K562 (cell line): ENCODE measurements at regions not wholly inside any gene's neighbourhood (a gene's known extent, or its start where the extent isn't known, plus 50 kb on each side); places are given as distances from the start of the nearest gene placed in this dataset.

ENCODE experiments used
- ATAC-seq: fragments of 200-7000 bp; cut with Tn5 transposase; 3 replicates; pipeline ENCODE4 v1.9.1; 2020; ENCODE audit warnings: moderate library complexity
- BruUV-seq: library from RNA; stranded (reverse); fragments of 400-500 nt; replicated peaks from 2 replicates; lab custom pipeline; 2021; lab: Mats Ljungman, UMichigan
- CTCF ChIA-PET: fragments of 300-600 bp; formaldehyde crosslinking; extraction: SDS; loops from one replicate; lab custom pipeline; 2021; ENCODE audit warnings: low intra/inter-chr PET ratio; lab: Yijun Ruan, JAX
- POLR2A ChIA-PET: fragments of 300-600, 350-650 bp; sonication (Branson Sonifier 250); formaldehyde crosslinking; extraction: SDS; loops from one replicate; lab custom pipeline; 2021; ENCODE audit warnings: antibody characterized with exemption, inconsistent platforms; lab: Yijun Ruan, JAX
- DNase-seq, 4 experiments: peaks; one replicate each; pipeline versions ENCODE4 v3.0.0 to v3.0.0-alpha.2; 2011 to 2018; ENCODE audit warnings: low spot score in 3 of 4, mixed read lengths in 3 of 4; ENCODE audit errors: extremely low read depth in 1 of 4
- FAIRE-seq: peaks from 2 replicates; lab custom pipeline; 2011; peaks lifted over from hg19 to GRCh38; lab: Jason Lieb, UNC
- H2AFZ ChIP-seq: 2 replicates; pipeline ENCODE4 v1.6.0; 2011; ENCODE audit warnings: low read depth, low read length, control low read depth, inconsistent platforms
- H3K27ac ChIP-seq: fragments of 200-600 bp; 3 replicates; pipeline ENCODE4 v1.8.0; 2011; ENCODE audit warnings: low read depth, mild to moderate bottlenecking, control low read depth, inconsistent platforms, low read length, moderate library complexity, mixed read lengths; ENCODE audit errors: extremely low read depth
- H3K27me3 ChIP-seq, 2 experiments: fragments of 300-600 bp in 1 of 2; 2 replicates in 1 of 2; 3 replicates in 1 of 2; pipeline versions ENCODE4 v1.6.0 to v1.8.0; 2011; ENCODE audit warnings: inconsistent platforms in 2 of 2, low read length in 2 of 2, mild to moderate bottlenecking in 1 of 2, mixed read lengths in 1 of 2, moderate library complexity in 1 of 2; ENCODE audit not compliant: control insufficient read depth in 2 of 2, insufficient read depth in 2 of 2
- H3K36me3 ChIP-seq: fragments of 300-600 bp; 3 replicates; pipeline ENCODE4 v1.8.0; 2011; ENCODE audit warnings: mild to moderate bottlenecking, low read length, inconsistent platforms; ENCODE audit not compliant: control insufficient read depth, insufficient read depth
- H3K4me1 ChIP-seq, 2 experiments: fragments of 200-600 bp in 1 of 2; replicated peaks in 1 of 2; 2 replicates in 1 of 2; 3 replicates in 1 of 2; pipeline versions ENCODE4 v1.5.1 to v1.8.0; 2011; ENCODE audit warnings: inconsistent platforms in 2 of 2, low read length in 2 of 2, mild to moderate bottlenecking in 1 of 2, mixed read lengths in 1 of 2, moderate library complexity in 1 of 2; ENCODE audit not compliant: control insufficient read depth in 2 of 2, insufficient read depth in 2 of 2
- H3K4me2 ChIP-seq: 2 replicates; pipeline ENCODE4 v1.6.1; 2011; ENCODE audit warnings: low read length, control low read depth, inconsistent platforms, mixed read lengths; ENCODE audit not compliant: insufficient read depth
- H3K4me3 ChIP-seq: fragments of 200-600 bp; sonication (generic), shearing (Covaris generic); 2 replicates; pipeline ENCODE4 v1.5.1; 2016; ENCODE audit warnings: control low read depth, inconsistent platforms
- H3K79me2 ChIP-seq: fragments of 200-600 bp; 3 replicates; pipeline ENCODE4 v1.8.0; 2011; ENCODE audit warnings: low read length, inconsistent platforms; ENCODE audit not compliant: control insufficient read depth, insufficient read depth
- H3K9ac ChIP-seq, 2 experiments: 2 replicates each; pipeline versions ENCODE4 v1.6.0 to v1.6.1; 2011; ENCODE audit warnings: low read depth in 2 of 2, low read length in 2 of 2, control low read depth in 1 of 2, inconsistent platforms in 1 of 2, mild to moderate bottlenecking in 1 of 2, mixed read lengths in 1 of 2; ENCODE audit not compliant: insufficient read depth in 1 of 2
- H3K9me1 ChIP-seq: one replicate; pipeline ENCODE4 v1.6.0; 2011; ENCODE audit warnings: inconsistent platforms, mild to moderate bottlenecking, low read length, moderate library complexity; ENCODE audit not compliant: control insufficient read depth, insufficient read depth
- H3K9me3 ChIP-seq: replicated peaks from 2 replicates; pipeline ENCODE4 v1.5.1; 2011; ENCODE audit warnings: low read depth, low read length, inconsistent platforms; ENCODE audit not compliant: control insufficient read depth, insufficient read depth
- H4K20me1 ChIP-seq: replicated peaks from 2 replicates; pipeline ENCODE4 v1.6.1; 2011; ENCODE audit warnings: low read length, inconsistent platforms, mixed read lengths; ENCODE audit not compliant: control insufficient read depth, insufficient read depth
- BHLHE40 ChIP-seq: IDR thresholded peaks from 2 replicates; pipeline ENCODE4 v1.6.1; 2011; ENCODE audit warnings: low read length, improper control_type of control experiment
- CHCHD3 ChIP-seq: fragments of 250-450 bp; sonication (Bioruptor Pico); IDR thresholded peaks from 2 replicates; pipeline ENCODE4 v2.1.2; 2022; ENCODE audit warnings: mild to moderate bottlenecking
- DLX4 ChIP-seq: fragments of 250-450 bp; sonication (Bioruptor Pico); IDR thresholded peaks from 2 replicates; pipeline ENCODE4 v1.6.1; 2021; ENCODE audit warnings: mild to moderate bottlenecking
- EWSR1 ChIP-seq: fragments of 450-650 bp; IDR thresholded peaks from 2 replicates; pipeline ENCODE4 v1.6.1; 2018; ENCODE audit warnings: borderline replicate concordance, mild to moderate bottlenecking, low read depth, moderate library complexity; ENCODE audit not compliant: partially characterized antibody
- JUND ChIP-seq, 2 experiments: IDR thresholded peaks; 2 replicates in 1 of 2; 3 replicates in 1 of 2; pipeline ENCODE4 v1.6.1; 2011; ENCODE audit warnings: borderline replicate concordance in 2 of 2, low read depth in 2 of 2, low read length in 2 of 2, improper control_type of control experiment in 1 of 2, missing biosample characterization in 1 of 2, missing genetic modification characterization in 1 of 2, missing genetic modification reagents in 1 of 2
- KAT7 ChIP-seq: sonication (generic); formaldehyde crosslinking; IDR thresholded peaks from 2 replicates; pipeline ENCODE4 v1.8.0; 2022; ENCODE audit warnings: missing genetic modification reagents, mild to moderate bottlenecking, borderline replicate concordance
- KDM2B ChIP-seq: fragments of 250-450 bp; sonication (Bioruptor Pico); IDR thresholded peaks from 2 replicates; pipeline ENCODE4 v1.8.0; 2021; ENCODE audit warnings: mild to moderate bottlenecking, moderate library complexity
- LEF1 ChIP-seq: fragments of 450-650 bp; IDR thresholded peaks from 2 replicates; pipeline ENCODE4 v1.6.1; 2016; ENCODE audit warnings: mild to moderate bottlenecking
- MECOM ChIP-seq: fragments of 250-450 bp; sonication (Bioruptor Pico); IDR thresholded peaks from 2 replicates; pipeline ENCODE4 v1.8.0; 2022; ENCODE audit warnings: inconsistent platforms
- NRF1 ChIP-seq, 2 experiments: fragments of 450-650 bp; IDR thresholded peaks in 1 of 2; conservative IDR thresholded peaks in 1 of 2; 2 replicates each; pipeline ENCODE4 v1.6.1; 2014; ENCODE audit warnings: mild to moderate bottlenecking in 2 of 2
- PREB ChIP-seq: sonication (generic); formaldehyde crosslinking; IDR thresholded peaks from 2 replicates; pipeline ENCODE4 v1.8.1; 2023; ENCODE audit warnings: mild to moderate bottlenecking, missing genetic modification reagents
- PRMT5 ChIP-seq: sonication (generic); formaldehyde crosslinking; IDR thresholded peaks from 2 replicates; pipeline ENCODE4 v1.5.0; 2020; ENCODE audit warnings: missing genetic modification reagents
- SOX6 ChIP-seq: fragments of 450-650 bp; IDR thresholded peaks from 2 replicates; pipeline ENCODE4 v1.6.1; 2014; ENCODE audit warnings: mild to moderate bottlenecking
- TEAD2 ChIP-seq: fragments of 450-650 bp; IDR thresholded peaks from 2 replicates; pipeline ENCODE4 v1.6.1; 2016; ENCODE audit warnings: missing genetic modification characterization, control low read depth, missing compliant biosample characterization
- ZC3H8 ChIP-seq: fragments of 450-650 bp; IDR thresholded peaks from 2 replicates; pipeline ENCODE4 v1.6.1; 2017
- WGBS: fragments of 100-300 bp; shearing (Covaris generic); methylation state at CpG from one replicate; pipeline ENCODE4 v1.1.6; 2016; ENCODE audit warnings: low coverage, mixed read lengths; ENCODE audit not compliant: insufficient coverage; ENCODE audit errors: missing lambda C conversion rate; 5-methylcytosine and 5-hydroxymethylcytosine counted together
- in situ Hi-C: fragments of 300-500 bp; cut with MboI; formaldehyde crosslinking; loops from 4 replicates; pipeline ENCODE4 v1.15.0; 2018; ENCODE audit warnings: inconsistent platforms, mixed read lengths
- intact Hi-C: fragments of 100-400 bp; cut with micrococcal nuclease; formaldehyde crosslinking; loops from 2 replicates; pipeline ENCODE4 v1.14.2; 2022

- TF ChIP-seq LEF1 (no peak), TEAD2 (tag) (no peak)
Measured at GRCh38 chr2:193861557-193861956, 1666.8 kb upstream of the TMEFF2 start (continued).

GRCh38 chr2:193847991-193848390 is 1653.3 kb upstream of the TMEFF2 start:
- ATAC-seq, result no peak
- FAIRE-seq, result no peak
- 0% methylated on average over 6 of the region's 6 CpGs for WGBS
- DNase-seq, result no peak
- no peak overlapping the region for H3K4me2 ChIP-seq
- no peaks in the 10 kb centered on the region for H3K9me3 ChIP-seq
- H3K9me1 ChIP-seq, result no peaks in the 10 kb centered on the region
- no TSS peak for BruUV-seq
- H3K36me3 ChIP-seq, result no peaks in the 10 kb centered on the region
- H3K4me1 ChIP-seq, result no peaks in the 10 kb centered on the region
- in situ Hi-C loops (no loop called here), intact Hi-C loops (no loop called here)
- no peaks in the 10 kb centered on the region for H3K27me3 ChIP-seq
- H3K9ac ChIP-seq, result no peak overlapping the region
- no peaks in the 10 kb centered on the region for H4K20me1 ChIP-seq
- no peak overlapping the region for H2AFZ ChIP-seq
- POLR2A ChIA-PET, result no interaction called here
- H3K79me2 ChIP-seq, result no peaks in the 10 kb centered on the region
- TF ChIP-seq KAT7 (CRISPR knock-in tag) (no peak), SOX6 (no peak), PRMT5 (CRISPR knock-in tag) (no peak), BHLHE40 (no peak), KDM2B (CRISPR knock-in tag) (no peak), DLX4 (CRISPR knock-in tag) (no peak), MECOM (no peak), CHCHD3 (CRISPR knock-in tag) (no peak), NRF1 (conservative IDR thresholded peaks at IDR 0.05 in 1 of 2, IDR thresholded peaks at IDR 0.05 in 1 of 2) (no peak), EWSR1 (no peak), PREB (CRISPR knock-in tag) (no peak), JUND (IDR thresholded peaks at IDR 0.05; ENCODE audit: borderline replicate concordance, low read depth, low read length) (no peak), JUND (tag; IDR thresholded peaks at IDR 0.05; ENCODE audit: borderline replicate concordance, low read depth, low read length) (no peak), ZC3H8 (no peak)
- CTCF ChIA-PET, result no interaction called here
- H3K27ac ChIP-seq, result no peak overlapping the region
- H3K4me3 ChIP-seq, result no peak overlapping the region
